GM20431 (cell line): ENCODE measurements at regions not wholly inside any gene's neighbourhood (a gene's known extent, or its start where the extent isn't known, plus 50 kb on each side); places are given as distances from the start of the nearest gene placed in this dataset.

Experiments
- in situ Hi-C: fragments of 300-500 bp; cut with MseI, MboI; formaldehyde crosslinking; loops from one replicate; pipeline ENCODE4 v1.15.0; 2020; ENCODE audit warnings: low sequenced_read_pairs; ENCODE audit not compliant: unreplicated experiment

DNA sequence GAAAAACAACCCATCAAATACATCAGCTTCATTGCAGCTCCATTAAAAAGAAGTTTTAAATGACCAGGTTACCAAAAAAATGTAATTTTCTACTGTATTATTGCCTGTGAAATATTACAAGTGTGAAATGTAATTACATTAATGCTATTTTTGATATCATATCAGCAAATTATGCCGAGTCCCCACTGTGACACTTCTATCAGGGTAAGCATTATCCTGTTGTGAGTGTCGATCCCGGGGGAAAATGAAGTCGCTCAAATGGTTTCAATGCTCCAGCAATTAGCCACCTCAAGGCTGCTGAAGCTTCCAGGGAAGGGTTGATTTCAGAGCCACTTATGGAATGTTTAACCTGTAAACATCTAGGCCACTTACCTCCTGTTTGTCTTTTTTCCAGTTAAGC lies 70.4 kb downstream of the RCN1 start:
- in situ Hi-C loops = no loop called here

DNA sequence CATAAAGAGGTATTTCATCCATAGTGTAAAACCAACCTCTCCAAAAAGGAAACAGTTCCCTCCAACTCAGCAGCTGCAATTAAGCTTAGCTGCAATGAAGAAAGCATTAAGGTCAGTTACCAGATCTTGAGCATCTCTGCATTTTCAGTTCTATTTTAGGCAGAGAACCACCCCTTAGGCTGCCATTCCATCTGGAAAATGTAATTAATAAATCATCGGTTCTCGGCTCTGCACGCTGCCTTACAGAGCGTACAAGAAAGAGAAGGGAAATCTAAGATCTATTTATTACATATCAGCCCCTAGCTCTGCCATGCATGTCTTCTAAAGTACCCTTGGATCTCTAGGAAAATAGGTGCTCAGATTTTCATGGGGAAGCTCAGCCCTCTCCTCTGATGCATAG lies 71.5 kb downstream of the RCN1 start:
- in situ Hi-C loops = no loop called here

DNA sequence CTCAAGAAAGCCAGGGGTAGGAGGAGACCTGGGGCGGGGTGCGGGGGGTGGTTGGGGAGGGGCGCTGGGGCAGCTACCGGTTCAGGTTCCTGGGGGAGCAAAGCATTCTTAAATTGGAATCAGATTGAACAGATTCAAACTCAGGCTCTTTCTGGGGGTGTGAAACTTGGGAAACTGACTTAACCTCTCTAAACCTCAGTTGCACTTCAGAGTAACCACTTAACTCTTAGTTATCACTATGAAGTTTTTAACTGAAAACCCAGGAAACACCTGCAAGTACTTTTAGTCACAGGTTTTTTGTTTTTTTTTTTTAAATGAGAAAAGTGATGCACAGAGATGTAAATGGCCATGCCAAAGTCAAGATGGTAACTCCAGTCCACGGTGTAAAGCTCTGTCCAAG lies 72.0 kb downstream of the RCN1 start:
- in situ Hi-C loops = no loop called here

DNA sequence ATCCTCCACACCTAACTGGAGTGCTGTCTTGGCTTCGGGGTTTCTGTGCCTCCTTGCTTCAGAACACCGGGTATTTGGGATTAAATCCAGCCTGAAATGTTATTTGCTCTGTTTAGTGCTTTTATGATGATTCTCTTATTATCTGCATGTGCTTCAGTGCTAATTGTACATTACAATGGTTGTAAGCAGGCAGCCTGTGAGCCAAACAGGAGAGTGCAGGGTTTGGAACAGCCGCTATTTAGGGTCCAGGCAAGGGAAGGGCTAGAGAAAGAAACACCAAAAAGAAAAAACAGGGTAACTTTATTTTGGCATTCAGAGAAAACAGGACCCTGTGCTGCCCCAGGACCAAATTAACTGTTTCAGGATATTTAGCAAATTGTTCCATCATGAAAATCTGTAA lies 72.7 kb downstream of the RCN1 start:
- in situ Hi-C loops = no loop called here

GRCh38 chr11:32164836-32165235 lies 74.0 kb downstream of the RCN1 start:
- in situ Hi-C loops = loop anchor here (5.0 kb wide), 1 partner anchor 113 kb away; no protein-coding TSS in a partner anchor

DNA sequence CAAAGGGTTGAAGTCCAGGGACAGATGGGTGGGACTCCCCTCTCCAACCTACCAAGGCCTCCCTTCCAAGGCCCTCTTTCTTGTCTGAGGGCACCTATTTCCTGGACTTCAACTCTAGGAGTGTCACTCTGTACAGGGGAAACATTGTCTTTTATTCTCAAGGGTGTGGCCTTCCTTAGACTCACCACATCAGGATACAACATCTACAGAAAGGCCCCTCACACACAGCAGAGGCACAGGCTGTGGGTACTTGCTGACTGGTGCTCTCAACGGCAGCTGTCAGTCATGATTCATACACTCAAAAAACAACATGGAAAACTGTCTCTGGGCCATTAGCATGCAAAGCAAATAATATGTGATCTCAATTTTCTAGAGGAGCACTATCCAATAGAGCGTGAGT lies 78.0 kb downstream of the RCN1 start:
- in situ Hi-C loops = loop anchor here (5.0 kb wide), 1 partner anchor 117 kb away; no protein-coding TSS in a partner anchor

GRCh38 chr11:32171445-32171844 lies 80.6 kb downstream of the RCN1 start:
- in situ Hi-C loops = no loop called here

DNA sequence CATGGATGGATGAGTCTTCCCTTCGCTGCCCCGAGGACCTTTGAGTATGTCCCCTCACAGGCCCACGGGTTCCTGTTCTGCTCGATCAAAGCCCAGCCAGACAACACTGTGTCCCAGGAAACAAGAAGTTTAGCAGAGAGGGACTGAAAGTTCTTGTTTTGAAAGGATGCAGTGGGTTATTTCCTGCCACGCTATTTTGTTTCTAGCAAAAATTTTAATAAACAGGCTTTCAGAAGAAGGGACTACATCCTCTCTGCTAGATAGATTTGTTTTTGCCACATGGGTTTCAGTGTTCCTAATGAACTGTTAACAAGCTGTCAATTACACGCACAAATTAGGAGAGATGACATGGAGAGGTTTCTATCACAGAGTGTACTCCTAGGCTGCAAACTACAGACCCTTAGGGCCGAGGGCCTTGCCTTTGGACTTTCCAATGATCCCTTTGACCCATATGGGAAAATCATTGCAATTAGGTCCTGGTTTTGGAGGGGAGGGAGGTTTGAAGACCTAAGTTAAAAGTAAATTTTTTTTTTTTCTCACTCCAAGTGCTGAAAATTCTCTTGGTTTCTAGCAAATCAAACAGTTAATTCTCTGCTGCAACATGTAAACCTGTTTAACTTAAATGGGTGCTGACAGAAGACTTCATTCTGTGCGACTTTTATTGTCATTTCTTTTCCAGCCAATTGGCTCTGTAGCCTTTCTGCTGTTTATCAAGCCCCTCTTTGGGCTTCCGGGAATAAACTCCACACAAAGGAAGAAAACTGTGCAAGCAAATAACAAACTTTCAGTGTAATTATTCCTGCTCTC lies 81.4 kb downstream of the RCN1 start:
- in situ Hi-C loops = no loop called here

GRCh38 chr11:32172848-32173834 lies 82.3 kb downstream of the RCN1 start:
- in situ Hi-C loops = no loop called here

DNA sequence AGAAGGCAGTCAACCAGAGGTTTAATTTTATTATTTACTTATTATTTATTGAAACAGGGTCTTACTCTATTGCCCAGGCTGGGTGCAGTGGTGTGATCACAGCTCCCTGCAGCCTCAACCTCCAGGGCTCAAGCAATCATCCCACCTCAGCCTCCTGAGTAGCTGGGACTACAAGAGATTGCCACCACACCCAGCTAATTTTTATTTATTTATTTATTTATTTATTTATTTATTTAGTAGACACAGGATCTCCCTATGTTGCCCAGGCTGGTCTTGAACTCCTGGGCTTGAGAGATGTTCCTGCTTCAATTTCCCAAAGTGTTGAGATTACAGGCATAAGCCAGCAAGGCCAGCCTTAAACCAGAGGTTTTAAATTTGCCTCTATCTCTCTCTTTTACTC lies 83.1 kb downstream of the RCN1 start:
- in situ Hi-C loops = no loop called here

DNA sequence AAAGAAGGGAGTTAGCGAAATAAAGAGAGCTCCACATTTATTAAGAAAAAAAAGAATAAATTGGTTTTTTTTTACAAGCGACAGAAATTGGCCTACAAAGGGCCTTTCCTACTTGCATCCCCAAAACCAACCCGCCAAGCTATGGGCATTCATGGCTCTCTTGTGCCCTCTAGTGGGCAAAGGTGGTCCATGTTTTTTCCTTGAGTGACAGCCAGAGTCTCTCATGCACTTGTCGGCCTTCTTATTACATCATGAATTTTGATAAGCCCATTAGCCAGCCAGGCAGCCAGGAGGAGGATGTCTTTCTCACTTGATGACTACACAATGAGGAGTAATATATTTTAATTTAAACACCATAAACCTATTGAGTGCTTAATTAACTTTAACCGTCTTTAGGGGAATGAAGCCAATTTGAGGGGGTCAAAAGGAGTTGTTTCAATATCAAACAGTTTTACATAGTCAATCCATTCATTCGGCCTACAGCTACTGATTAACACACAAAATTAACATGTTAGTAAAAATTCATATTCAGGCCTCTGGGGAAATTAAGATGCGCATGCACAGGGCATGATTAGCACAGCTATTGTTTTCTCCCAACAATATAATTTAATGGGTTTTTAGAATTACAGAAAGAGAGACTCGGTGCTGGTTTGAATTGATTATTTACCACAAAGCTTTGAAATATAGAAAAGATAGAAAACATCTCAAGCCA lies 85.5 kb downstream of the RCN1 start:
- in situ Hi-C loops = no loop called here

DNA sequence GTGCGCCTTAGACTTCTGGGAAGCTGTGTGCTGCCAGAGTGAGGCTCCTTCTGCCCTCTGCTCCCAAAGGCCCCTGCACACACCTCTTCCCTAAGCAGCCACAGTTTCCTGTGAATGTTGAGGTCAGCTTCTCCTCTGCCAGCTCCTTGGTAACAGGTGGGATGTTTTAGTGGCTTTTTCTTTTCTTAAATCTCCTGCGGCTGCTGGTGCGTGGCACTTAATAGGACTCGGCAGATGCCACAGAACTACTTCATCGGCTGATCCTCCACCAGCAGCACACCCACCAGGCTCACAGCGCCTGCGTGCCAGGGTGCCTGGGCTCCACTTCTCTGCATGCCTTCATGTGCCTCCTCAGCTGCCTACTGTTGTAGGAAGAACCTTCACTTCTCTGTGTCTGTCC lies 87.8 kb downstream of the RCN1 start:
- in situ Hi-C loops = no loop called here

- in situ Hi-C loops = no loop called here
Measured at GRCh38 chr11:32183512-32183911, 92.6 kb downstream of the RCN1 start.

- in situ Hi-C loops = no loop called here
Measured at GRCh38 chr11:32184041-32184722, 93.3 kb downstream of the RCN1 start.

GRCh38 chr11:32184723-32185376 lies 94.0 kb downstream of the RCN1 start:
- in situ Hi-C loops = no loop called here

DNA sequence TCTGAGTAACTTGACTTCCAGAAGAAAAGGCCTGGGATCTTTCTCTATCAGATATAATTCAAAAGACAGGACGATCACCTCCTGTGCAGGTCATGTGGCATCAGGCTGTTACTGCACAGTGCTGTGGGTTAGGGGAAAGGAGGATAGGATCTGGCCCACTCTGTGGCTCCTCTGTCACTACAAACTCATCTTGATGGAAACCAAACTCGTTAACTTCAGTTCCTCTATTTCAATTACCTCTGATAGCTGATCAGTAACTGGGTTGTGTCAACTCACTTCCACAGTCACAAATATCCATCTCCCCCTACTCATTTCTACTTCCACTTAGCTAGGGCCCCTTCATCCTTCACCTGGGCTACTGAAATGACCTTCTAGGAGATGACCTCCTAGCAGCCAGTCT lies 95.2 kb downstream of the RCN1 start:
- in situ Hi-C loops = no loop called here

DNA sequence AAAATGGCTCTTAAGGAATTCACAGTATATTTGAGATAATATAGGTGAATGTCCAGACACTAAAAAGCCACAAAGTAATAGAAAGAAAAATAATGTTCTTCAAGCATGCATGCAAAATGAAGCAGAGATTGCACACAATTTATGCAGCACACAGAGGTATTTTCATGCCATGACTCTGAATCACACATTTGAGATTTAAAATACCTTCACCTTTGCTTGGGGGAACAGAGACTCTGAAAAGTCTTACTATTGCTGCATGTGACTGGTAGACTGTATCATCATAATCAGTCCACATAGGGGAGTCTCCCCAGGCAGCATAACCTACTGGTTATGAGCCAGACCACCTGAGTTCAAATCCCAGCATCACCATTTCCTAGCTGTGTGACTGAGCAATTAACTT lies 96.2 kb downstream of the RCN1 start:
- in situ Hi-C loops = no loop called here

GRCh38 chr11:32188785-32189184 lies 97.9 kb downstream of the RCN1 start:
- in situ Hi-C loops = no loop called here

- in situ Hi-C loops = no loop called here
Measured at GRCh38 chr11:32196137-32196536, 105.3 kb downstream of the RCN1 start.
